Esophagus squamous epithelium (tissue), 5 donors: ENCODE measurements at regions not wholly inside any gene's neighbourhood (a gene's known extent, or its start where the extent isn't known, plus 50 kb on each side); places are given as distances from the start of the nearest gene placed in this dataset.

Experiments used
- DNase-seq: peaks from one replicate; lab custom pipeline; 2025; lab: John Stamatoyannopoulos, UW
- H3K27ac ChIP-seq, 4 donors: fragments of 200-600 bp; sonication (generic); one replicate each; pipeline ENCODE4 v1.5.1; 2016 to 2019; ENCODE audit warnings: mild to moderate bottlenecking in 1 of 4
- H3K27me3 ChIP-seq, 4 donors: fragments of 200-600 bp; sonication (generic); 1 replicate in 3 of 4; 2 replicates in 1 of 4; pipeline versions ENCODE4 v1.5.1 to v1.6.0; 2017 to 2021; ENCODE audit warnings: antibody characterized with exemption in 1 of 4
- H3K36me3 ChIP-seq, 3 donors: fragments of 200-600 bp; sonication (generic); one replicate each; pipeline ENCODE4 v1.5.1; 2016 to 2019
- H3K4me1 ChIP-seq, 3 donors: fragments of 200-600 bp; sonication (generic); one replicate each; pipeline ENCODE4 v1.5.1; 2017 to 2019
- H3K4me3 ChIP-seq, 4 donors: fragments of 200-600 bp; sonication (generic); 1 replicate in 3 of 4; 2 replicates in 1 of 4; pipeline ENCODE4 v1.5.1; 2016 to 2019; ENCODE audit warnings: mild to moderate bottlenecking in 2 of 4, moderate library complexity in 1 of 4
- H3K9me3 ChIP-seq, 3 donors: fragments of 200-600 bp; sonication (generic); one replicate each; pipeline ENCODE4 v1.5.1; 2016 to 2019
- POLR2A ChIP-seq, 4 donors: fragments of 450-650 bp; IDR thresholded peaks; one replicate each; pipeline ENCODE4 v1.6.1; 2017; ENCODE audit warnings: antibody characterized with exemption in 4 of 4, mild to moderate bottlenecking in 4 of 4, moderate library complexity in 3 of 4
- WGBS, 2 donors: methylation state at CpG; one replicate each; pipeline ENCODE4 v1.1.5; 2018; 5-methylcytosine and 5-hydroxymethylcytosine counted together
- intact Hi-C: fragments of 100-400 bp; cut with DNase I; formaldehyde crosslinking; loops from one replicate; pipeline ENCODE4 v1.15.0; 2022
- TF ChIP-seq, protein P1 (sequence below), 6 experiments: fragments of 450-650 bp in 4 of 6; fragments of 200-600 bp in 2 of 6; sonication (generic) in 2 of 6; IDR thresholded peaks; one replicate each; pipeline ENCODE4 v1.5.1; 2016 to 2019; ENCODE audit warnings: antibody characterized with exemption in 6 of 6, mild to moderate bottlenecking in 4 of 6, moderate library complexity in 4 of 6
- donor health status: DM: yes; HTN: yes; CAD: no.

- Histone ChIP-seq H3K4me1 (no peaks in the 10 kb centered on the region), H3K36me3 (no peaks in the 10 kb centered on the region), H3K9me3 (peaks cover 0 to 16% (median 0%) of the 10 kb centered on the region in 3 donors), H3K27me3 (no peaks in the 10 kb centered on the region), H3K27ac (no peak overlapping the region), H3K4me3 (no peak overlapping the region)
- 67 to 73% methylated on average over 4 of the region's 4 CpGs for WGBS, 2 donors
- no peak for DNase-seq
- intact Hi-C loops, result no loop called here
- TF ChIP-seq, protein P1, sequence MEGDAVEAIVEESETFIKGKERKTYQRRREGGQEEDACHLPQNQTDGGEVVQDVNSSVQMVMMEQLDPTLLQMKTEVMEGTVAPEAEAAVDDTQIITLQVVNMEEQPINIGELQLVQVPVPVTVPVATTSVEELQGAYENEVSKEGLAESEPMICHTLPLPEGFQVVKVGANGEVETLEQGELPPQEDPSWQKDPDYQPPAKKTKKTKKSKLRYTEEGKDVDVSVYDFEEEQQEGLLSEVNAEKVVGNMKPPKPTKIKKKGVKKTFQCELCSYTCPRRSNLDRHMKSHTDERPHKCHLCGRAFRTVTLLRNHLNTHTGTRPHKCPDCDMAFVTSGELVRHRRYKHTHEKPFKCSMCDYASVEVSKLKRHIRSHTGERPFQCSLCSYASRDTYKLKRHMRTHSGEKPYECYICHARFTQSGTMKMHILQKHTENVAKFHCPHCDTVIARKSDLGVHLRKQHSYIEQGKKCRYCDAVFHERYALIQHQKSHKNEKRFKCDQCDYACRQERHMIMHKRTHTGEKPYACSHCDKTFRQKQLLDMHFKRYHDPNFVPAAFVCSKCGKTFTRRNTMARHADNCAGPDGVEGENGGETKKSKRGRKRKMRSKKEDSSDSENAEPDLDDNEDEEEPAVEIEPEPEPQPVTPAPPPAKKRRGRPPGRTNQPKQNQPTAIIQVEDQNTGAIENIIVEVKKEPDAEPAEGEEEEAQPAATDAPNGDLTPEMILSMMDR (IDR thresholded peaks at IDR 0.05), result no peak
- TF ChIP-seq POLR2A (IDR thresholded peaks at IDR 0.05), result no peak
Observed at GRCh38 chr11:34816698-34817213, 99.4 kb downstream of the APIP start.

DNA sequence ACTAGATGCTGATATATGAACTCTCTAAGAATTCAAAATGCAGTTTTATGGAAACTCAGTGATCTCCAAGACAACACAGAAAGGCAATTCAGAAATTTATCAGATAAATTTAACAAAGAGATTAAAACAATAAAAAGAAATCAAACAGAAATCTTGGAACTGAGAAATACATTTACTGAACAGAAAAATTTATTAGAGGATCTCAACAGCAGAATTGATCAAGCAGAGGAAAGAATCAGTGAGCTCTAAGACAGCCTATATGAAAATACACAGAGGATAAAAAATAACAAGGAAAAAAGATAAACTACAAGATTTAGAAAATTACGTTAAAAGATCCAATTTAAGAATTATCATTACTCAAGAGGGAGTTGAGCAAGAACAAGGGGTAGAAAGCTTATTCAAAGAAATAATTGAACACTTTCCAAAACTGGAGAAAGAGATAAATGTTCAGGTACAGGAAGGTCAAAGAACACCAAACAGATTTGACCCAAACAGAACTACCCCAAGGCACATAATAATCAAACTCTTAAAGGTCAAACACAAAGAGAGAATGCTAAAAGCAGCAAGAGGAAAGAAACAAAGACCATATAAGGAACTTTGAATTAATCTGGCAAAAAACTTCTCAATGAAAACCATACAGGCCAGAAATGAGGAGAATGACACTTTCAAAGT lies 103.1 kb downstream of the APIP start:
- H3K36me3 ChIP-seq, result no peaks in the 10 kb centered on the region

GRCh38 chr11:34811858-34812257 lies 104.3 kb downstream of the APIP start:
- 89% methylated on average over 3 of the region's 3 CpGs for WGBS, 2 donors

More for the DNA sequence above, 103.1 kb downstream of the APIP start:
- Histone ChIP-seq H3K4me3 (no peak overlapping the region), H3K27ac (no peak overlapping the region), H3K27me3 (no peaks in the 10 kb centered on the region), H3K9me3 (peaks cover 0 to 16% (median 0%) of the 10 kb centered on the region in 3 donors), H3K4me1 (peaks cover 0 to 19% (median 0%) of the 10 kb centered on the region in 3 donors)
- intact Hi-C loops, result no loop called here
- no peak for TF ChIP-seq POLR2A (IDR thresholded peaks at IDR 0.05)
- TF ChIP-seq, protein P1 (IDR thresholded peaks at IDR 0.05), result no peak
- 73 to 90% methylated on average over 1 of the region's 1 CpG for WGBS, 2 donors
- DNase-seq, result no peak

DNA sequence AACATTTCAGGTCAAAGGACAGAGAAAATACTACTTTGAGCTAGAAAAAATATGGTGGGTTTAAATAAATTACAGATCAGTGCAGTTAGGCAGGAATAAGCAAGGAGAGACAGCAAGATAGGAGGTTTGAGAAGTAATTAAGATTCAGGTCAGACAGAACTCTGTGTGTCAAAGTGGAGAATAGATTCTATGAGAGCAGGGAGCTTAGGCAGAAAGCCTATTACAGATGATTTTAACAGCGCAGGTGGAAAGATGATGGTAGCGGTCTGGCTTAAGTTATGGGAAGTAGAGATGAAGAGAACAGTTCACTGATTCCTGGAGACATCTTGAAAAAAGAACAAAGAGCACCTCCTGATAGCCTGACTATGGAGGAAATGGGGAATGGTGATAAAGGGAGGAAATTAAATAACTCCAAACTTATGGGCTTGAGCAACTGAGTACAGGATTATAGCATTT lies 106.0 kb downstream of the APIP start:
- no peaks in the 10 kb centered on the region for H3K36me3 ChIP-seq
- peaks cover 0 to 16% (median 0%) of the 10 kb centered on the region in 3 donors for H3K9me3 ChIP-seq
- H3K27me3 ChIP-seq, result no peaks in the 10 kb centered on the region
- peaks cover 0 to 19% (median 0%) of the 10 kb centered on the region in 3 donors for H3K4me1 ChIP-seq
- no peak overlapping the region for H3K4me3 ChIP-seq
- TF ChIP-seq, protein P1 (IDR thresholded peaks at IDR 0.05), result no peak
- no peak for TF ChIP-seq POLR2A (IDR thresholded peaks at IDR 0.05)
- WGBS, 2 donors, result 82 to 91% methylated on average over 2 of the region's 2 CpGs
- H3K27ac ChIP-seq, result peak overlapping the region in 3 of 4 donors; percentile 50 to 66 (median 55)
- intact Hi-C loops, result no loop called here
- no peak for DNase-seq

More at GRCh38 chr11:34811858-34812257, 104.3 kb downstream of the APIP start:
- intact Hi-C loops, result no loop called here
- Histone ChIP-seq H3K27ac (no peak overlapping the region), H3K4me3 (no peak overlapping the region), H3K27me3 (no peaks in the 10 kb centered on the region), H3K9me3 (peaks cover 0 to 16% (median 0%) of the 10 kb centered on the region in 3 donors), H3K36me3 (no peaks in the 10 kb centered on the region), H3K4me1 (peaks cover 0 to 19% (median 0%) of the 10 kb centered on the region in 3 donors)
- no peak for DNase-seq
- no peak for TF ChIP-seq POLR2A (IDR thresholded peaks at IDR 0.05)
- TF ChIP-seq, protein P1 (IDR thresholded peaks at IDR 0.05), result no peak
